ENCODE measurements at regions not wholly inside any gene's neighbourhood (a gene's known extent, or its start where the extent isn't known, plus 50 kb on each side); places are given as distances from the start of the nearest gene placed in this dataset.
"Not testable (repeated sequence)": the region's sequence is repeated elsewhere in the genome, so short reads cannot be mapped to it uniquely, and the experiment has no call there.

DNA sequence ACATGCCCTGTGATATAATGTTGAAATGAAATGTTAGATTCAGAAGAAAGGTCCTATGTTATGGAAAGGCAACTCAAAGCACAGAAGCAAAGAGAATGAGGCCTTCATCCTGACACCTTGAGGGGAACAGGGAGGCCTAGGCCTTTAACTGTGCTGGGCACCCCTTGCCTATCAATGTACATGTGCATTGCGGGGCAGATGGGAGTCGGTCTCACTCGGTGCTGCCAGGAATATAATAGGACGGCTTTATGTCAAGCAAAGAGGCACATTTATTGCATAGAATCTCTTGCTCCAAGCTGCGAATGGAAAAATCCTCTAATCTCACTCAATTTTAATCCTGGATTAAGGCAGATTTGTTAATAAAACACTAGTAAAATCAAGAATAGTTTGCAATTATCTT, 301.0 kb upstream of the SOX14 start:
- DNase-seq: no peak

DNA sequence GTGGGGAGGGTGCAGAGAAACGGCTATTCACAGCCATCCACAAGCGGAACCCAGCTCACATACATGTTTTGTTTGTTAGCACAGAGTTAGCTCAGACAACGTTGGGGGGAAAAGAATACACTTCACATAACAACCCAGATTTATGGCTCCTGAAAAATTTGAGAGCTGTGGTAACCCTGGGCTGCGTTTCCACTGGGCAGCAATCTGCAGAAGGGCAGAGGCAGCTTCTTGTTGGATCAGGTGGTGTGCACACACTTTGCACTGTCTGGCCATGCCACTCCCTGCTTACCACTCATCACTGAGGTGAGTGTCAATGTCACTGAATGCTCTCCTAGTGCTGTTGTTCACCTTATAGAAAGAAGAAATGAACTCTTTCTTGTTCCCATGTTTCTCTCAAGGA, 299.8 kb upstream of the SOX14 start:
- DNase-seq: no peak

DNA sequence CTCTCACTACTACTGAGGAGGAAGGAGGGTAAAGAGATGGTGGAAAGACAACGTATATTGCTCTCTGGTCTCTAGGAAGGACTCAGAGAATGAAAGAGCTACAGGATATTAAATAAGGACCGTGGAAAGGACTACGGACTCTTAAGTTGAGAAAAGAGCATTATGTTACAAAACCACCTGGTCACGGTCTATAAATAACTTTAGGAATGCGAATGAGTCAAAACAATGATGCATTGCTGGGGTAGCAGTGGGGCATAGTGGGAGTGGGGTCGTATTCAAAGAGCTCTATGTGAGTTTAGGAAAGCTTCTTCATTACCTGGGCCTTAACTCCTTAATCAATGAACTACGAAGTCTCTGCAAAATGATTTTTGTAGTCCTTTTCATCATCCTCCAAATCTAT, 295.7 kb upstream of the SOX14 start:
- no peak for DNase-seq

DNA sequence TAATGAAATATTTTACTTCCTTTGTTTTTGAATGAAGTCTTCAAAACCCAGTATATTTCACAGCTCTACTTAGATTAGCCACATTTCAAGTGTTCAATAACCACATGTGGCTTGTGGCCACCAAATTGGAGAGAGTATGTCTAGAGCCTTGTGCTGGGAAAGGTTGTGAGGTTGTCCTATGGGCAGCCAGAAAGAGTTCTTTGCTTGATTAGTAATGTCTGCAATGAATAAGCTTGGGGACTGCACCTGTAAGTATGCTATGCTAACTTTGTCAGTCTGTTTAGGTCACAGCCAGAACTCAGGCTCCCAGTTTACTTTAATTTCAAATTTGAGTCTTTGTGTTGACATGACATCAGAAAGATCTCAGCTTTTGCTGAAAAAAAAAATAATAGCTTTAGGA, 294.9 kb upstream of the SOX14 start:
- no peak for DNase-seq

DNA sequence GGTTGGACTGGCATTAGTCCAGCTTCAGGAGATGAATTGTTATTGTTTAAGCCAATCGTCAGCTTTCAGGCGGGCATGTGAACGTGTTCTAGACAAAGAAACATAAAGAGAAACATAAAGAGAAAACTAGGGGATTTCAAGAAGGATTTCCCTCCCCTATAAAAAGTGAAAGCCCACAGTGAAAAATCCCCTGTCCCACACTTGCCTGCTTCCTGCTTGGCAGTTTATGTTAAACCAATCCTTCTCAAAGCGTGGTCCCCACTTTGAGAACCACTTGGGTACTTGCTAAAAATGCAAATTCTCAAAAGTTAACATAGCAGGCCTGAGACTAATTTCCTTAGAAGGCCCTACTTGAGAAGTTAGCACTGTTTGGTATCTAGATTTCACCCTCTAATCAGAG, 293.0 kb upstream of the SOX14 start:
- DNase-seq: no peak

DNA sequence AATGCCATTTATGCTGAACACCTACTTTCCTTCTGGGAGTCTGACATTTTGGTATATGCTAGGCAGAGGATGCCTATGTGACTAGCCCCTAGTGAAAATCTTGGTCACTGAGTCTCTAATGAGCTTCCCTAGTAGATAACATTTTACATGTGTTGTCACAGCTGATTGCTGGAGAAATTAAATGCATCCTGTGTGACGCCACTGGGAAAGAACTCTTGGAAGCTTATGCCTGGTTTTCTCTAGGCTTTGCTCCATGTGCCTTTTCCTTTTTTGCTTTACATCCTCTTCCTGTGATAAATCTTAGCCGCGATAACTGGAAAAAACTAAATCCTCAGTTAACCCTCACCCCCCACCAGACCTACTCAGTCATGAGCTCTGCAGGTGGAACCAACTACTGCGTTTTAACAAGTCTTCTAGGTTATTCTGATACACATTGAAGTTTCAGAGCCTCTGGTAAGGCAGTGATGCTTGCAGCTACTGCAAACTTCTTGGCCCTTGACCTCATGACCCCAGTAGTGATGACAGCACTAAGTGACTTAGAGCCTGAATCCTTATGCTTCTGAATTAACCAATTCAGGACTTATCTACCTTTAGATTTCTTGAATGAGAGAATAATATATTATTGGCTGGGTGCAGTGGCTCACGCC, 292.4 kb upstream of the SOX14 start:
- no peak for DNase-seq

DNA sequence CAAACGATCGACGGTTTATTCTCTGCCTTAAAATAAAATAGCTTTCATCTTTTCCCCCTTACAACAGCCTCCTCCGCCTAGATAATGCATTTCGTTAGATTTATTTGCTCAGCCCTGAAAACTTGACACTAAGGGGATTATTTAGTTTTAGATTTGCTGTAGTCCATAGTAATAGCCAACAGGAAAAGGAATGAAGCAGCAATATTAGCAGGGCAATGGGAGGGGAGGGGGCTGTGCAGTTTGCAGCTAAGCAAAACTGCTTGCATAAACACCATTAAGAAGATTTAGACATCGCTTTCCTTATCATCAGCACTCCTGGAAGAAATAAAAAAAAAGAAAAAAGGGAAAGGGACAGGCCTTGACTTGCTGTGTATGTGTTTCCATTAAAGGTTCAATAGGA, 286.5 kb upstream of the SOX14 start:
- DNase-seq: no peak

DNA sequence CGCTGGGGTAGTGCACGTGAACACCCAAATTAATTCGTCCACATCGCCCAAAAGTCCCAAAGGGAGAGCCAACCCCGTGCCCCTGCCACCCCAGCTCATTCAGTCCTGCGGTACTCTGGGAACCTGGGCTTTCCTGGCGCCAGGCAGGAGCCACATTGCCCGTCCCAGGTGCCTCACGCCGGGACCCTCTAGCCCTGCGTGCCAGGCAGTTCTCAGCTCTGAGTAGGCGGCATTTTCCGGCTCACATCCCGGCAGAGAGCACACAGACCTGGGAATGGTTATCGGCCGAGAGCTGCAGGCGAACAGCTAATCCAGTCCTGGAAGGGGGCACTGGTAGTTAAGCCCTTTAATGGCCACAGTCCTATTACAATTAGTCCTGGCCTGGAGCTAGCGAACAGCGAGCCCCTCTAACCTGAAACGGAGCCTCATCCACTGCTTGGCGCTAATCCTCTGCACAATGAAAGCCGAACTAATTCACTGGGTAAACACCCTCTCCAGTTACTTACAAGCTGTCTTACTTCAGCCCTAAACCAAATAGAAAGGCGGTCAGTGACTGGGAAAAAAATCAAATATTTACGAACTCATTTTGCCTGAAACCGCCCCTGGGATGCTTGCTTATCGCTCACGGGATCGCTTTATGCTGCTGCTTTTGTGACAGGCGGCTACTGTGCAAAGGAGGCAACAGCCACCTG, 254.6 kb upstream of the SOX14 start:
- peak; percentile 26 for DNase-seq

DNA sequence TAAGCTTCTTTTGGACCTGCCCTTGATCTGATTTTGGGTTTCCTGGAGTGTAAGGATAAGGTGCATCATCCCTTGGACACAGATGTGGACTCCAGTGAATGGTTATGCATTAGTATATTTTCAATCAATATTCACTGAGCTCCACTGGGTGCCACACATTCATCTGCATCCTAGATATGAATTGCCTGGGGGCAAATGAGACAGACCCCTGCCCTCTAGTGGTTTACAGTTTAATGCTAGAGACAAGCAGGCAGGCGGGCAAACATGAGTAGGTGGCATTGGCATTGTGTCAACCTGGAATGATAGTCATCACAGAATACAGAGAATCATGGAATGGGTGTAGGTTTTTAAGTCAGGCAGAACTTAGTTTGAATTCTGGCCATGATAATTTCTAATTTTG, 252.5 kb upstream of the SOX14 start:
- no peak for DNase-seq

DNA sequence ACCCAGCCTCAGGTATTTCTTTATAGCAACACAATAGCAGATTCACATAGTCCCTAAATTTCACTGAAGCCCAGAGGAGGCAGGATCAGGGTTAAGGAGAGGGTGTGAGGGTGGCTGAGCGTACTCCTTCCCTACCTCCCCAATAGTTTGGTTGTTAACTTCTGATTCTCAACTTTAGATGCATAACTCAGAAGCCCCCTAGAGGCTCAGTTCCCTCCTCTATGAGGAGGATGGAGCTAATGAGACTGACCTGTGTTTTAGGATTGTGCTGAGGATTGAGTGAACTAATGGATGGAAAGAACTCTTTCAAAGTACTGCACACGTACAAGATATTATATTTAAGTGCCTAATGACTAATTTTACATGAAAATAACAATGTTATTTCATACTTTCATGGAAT, 249.3 kb upstream of the SOX14 start:
- no peak for DNase-seq

DNA sequence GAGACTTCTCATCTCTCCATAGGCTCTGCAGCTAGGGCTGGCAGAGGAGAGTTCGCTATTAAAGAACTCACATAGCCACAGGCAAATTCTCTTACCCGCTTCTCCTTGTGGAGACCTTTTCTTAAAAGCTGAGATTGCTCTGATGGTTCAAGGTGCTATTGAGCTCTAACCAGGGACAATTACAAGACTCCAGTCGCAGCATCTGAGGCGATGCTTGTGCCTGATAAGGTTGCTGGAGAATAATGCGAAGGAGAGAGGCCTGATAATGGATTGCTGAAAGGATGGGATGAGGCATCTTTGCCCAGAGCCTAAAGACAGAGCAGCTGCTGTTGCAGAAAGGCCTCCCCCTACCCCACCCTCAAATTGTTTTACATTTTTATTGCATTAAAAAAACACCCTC, 244.5 kb upstream of the SOX14 start:
- no peak for DNase-seq

DNA sequence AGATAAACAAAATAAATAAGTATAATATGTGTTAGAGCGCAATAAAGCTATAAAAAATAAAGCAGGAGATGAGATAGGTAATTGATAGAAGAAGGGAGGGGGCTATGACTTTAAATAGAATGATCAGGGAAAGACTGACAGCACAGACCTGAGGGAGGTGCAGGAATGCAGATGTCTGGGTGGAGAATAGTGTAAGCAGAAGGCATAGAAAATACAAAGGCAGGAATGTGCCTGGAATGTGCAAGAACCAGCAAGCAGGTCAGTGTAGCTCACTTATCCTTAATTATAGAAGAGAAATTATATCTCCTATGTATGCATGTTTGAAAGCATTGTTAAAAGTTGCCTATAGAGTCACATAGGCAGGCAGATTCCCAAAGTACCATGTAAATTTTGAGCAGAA, 239.4 kb upstream of the SOX14 start:
- DNase-seq: no peak

DNA sequence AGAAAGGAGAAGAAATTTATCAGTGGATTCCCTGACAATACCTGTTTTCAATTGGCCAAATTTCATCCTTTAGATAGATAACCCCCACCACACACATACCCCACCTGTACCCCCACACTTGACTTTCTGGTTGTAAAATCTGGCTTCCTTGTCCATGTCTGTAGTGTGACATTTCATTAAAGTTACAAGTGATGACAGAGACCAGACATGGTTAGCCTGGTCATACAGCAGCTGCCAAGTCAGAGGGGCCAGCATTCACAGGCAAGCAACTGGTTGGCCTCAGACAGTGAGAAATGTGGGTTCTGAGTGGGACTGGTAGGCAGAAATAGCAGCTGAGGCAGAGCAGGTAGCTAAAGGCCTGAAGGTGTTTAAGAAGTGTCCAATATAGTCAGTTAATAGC, 238.6 kb upstream of the SOX14 start:
- DNase-seq: no peak

DNA sequence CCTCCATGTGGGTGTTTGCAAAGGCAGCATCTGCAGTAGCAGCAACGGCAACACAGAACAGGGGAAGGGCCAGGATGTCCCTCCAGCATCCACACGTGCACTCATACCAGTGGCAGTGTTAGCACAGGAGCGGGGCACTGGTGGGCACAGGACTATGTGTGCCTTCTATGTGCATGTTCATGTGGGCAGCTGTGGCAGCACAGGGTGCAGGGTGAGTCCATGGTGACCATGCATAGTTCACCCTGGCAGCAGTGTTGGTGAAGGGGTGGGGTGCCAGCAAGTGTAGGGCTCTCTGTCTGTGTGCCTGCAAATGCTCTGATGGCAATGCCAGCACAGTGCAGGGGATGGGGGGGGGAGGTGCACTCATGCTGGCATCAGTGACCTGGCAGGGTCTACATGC, 222.1 kb upstream of the SOX14 start:
- no peak for DNase-seq

DNA sequence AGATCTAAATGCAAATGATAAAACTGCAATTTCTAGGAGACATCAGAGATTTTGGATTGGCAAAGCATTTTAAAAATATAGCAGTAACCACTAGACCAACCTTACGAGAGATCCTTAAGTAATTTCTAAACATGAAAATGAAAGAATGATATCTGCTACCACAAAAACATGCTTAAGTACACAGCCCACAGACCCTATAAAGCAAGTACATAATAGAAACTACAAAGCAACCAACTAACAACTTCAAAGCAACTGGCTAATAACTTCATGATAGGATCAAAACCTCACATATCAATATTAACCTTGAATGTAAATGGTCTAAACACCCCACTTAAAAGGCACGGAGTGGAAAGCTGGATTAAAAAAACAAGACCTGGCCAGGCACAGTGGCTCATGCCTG, 209.9 kb upstream of the SOX14 start:
- DNase-seq: no peak

DNA sequence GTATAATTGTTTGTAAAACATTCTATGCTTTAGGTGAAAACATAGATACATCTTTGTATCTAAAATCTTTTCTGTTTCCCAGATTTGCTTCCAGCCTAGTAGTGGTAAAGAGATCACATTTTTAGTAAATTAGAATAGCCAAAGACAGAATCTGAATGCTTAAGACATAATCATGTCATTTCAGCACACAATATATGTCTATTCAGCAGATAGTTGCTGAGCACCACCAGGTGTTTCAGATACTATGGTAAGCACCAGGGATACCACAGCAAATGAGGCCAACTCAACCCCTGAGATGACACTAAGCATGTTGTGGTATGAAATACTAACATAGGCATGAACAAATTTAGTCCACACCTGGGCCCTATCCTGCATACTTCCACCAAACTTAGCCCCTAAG, 195.2 kb upstream of the SOX14 start:
- DNase-seq: no peak

DNA sequence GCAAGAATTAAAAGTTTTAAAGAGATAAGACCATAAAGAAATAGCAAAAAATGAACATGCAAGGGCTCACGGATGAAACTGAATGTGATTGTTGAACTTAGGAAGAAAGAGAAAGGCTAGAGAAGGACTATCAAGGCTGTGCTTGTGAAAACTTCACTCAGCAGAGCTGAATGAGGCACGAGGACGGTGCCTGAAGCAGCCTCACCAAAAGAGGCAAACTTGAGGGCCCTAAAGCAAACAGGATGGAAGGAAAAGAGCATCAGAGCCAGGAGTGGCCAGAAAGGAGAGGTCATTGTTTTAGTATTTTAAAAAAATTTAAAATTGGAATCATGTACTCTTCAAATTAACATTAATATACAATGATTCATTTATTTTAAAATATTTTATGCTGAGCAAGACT, 191.2 kb upstream of the SOX14 start:
- DNase-seq: no peak

DNA sequence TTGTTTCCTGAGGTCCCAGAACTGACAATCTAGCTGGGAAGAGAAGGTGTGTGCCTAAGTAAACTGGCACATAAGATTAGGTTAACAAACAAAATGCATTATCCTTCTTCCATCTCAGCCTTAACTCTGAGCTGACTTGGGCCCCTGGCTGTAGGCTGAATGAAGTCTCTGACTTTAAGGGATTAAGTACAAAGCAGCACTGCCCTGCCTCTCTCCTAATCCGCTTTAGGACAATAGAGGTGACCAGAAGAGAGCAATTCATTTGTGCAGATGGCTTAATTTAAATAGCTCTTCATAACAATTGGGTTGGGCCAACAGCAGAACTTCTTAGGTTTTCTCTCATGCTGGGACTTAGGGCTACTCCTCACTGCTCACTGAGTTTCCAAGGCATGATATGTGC, 181.6 kb upstream of the SOX14 start:
- DNase-seq: no peak

DNA sequence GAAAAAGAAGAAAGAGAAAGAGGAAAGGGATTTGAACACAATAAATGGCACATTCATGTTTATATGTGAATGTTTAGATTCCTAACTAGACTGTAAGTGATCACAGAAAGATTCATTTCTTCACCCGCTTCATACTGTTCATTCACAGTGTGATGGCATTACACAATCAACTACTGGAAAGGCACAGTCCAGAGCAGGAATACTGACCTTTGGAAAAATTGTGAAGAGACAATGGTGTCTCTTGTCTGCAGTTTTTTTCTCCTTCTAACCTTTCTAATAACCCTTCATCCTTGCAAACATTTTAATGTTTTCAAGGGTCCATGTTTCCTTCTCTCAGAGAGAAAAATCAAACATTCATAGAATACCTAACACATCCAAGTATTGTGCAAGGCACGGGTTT, 180.9 kb upstream of the SOX14 start:
- DNase-seq: no peak

DNA sequence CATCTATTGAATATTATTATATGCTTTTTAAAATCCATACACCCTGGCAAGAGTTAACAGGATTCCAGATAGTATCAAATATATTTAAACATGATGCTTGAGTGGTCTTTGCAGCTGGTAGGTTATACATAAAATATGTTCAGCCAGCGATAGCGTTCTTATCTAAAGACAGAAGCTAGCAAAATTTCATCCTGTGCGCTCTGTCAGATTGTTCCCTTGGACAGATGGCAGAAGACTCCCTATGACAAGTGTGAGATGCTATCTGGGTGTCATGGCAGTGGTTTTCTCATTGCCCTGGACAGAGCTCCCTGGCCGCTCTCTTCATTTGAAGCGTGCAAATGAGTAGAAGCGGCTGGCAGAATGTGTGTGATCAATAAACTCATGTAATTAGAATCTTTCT, 175.2 kb upstream of the SOX14 start:
- DNase-seq: no peak

DNA sequence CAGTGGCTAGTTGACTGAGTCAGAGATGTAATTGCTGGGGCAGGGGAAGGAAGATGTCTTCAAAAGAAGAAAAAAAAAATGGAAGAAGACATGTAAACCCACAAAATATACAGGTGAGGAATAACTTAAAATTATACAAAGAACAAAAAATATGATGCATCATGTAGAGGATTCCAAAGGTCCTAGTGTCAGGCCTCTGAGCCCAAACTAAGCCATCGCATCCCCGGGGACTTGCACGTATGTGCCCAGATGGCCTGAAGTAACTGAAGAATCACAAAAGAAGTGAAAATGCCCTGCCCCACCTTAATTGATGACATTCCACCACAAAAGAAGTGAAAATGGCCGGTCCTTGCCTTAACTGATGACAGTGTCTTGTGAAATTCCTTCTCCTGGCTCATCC, 168.7 kb upstream of the SOX14 start:
- DNase-seq: not testable (repeated sequence)

DNA sequence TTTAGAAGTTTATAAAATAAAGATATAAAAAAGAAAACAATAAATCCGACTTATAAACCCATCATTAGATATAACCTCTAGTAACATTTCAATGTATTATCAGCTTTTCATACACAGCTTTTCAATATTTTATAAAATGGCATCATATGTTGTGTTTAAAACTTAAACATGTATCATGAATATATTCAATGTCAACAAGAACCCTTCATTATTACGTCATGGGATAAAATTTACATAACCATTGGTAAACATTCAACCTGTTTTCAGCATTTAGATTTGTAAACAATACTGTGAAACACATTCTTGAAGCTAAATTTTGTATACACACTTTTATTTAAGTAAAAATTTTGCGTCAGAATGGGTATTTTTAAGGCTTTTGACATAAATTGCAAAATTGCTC, 153.4 kb upstream of the SOX14 start:
- DNase-seq: no peak

DNA sequence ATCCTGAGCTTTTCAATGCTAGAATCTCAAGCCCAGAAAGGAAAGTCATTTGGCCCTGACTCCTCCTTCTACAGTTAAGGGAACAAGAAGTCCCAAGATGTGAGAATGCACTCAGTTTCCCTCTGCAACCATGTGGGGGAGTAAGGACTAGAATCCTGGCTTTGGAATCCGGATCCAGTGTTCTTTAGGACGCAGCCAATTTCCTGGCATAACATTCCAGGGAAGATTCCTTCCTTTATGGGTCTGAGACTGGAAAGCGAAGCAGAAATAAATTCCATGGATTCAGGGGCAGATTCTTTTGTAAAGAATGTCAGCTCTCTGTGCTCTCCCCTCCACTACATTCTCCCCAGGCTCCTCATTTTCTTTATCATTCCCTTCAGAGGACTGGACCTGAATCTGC, 151.8 kb upstream of the SOX14 start:
- DNase-seq: no peak

DNA sequence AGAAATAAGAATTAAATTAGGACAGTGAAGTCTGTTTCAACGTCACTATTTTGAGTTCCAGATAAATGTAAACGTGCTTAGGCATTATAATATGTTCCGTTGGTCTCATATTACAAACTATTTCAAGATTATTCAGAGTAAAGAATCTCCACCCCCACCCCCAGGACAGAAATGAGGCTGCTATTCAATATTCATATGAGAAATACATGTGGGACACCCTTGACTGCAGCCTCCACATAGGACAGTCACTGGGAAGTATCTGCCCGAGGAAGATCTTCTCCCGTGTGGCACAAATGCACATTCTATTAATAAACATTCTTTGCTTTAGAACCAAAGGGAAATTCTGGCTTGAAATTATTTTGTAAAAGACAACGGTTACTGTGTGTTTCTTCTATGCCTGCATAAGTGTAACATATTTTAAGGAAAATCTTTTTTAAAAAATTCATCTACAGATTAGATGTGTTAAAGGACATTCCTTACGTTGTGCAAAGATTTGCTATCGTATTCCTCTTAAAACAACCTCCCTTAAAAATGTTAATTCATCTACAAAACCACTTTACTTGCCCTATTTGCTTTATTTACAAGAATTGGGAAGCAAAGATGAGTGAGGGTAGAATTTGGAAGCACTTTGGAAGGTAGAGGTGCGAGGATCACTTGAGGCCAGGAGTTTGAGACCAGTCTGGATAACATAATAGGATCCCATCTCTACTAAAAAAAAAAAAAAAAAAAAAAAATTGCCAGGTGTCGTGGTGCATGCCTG, 148.3 kb upstream of the SOX14 start:
- no peak for DNase-seq

Data from left hindlimb (tissue), 1 donor.